Ovary (tissue), 3 donors: ENCODE measurements at regions not wholly inside any gene's neighbourhood (a gene's known extent, or its start where the extent isn't known, plus 50 kb on each side); places are given as distances from the start of the nearest gene placed in this dataset.

Source experiments
- CTCF ChIP-seq, 3 donors: fragments of 450-650 bp in 2 of 3; fragments of 200-600 bp in 1 of 3; IDR thresholded peaks; one replicate each; pipeline versions ENCODE4 v1.5.1 to v1.8.0; 2016 to 2022; ENCODE audit warnings: antibody characterized with exemption in 3 of 3, mild to moderate bottlenecking in 1 of 3
- EP300 ChIP-seq: sonication (generic); formaldehyde crosslinking; IDR thresholded peaks from one replicate; pipeline ENCODE4 v1.6.1; 2017; ENCODE audit warnings: antibody characterized with exemption
- POLR2A ChIP-seq: fragments of 450-650 bp; IDR thresholded peaks from one replicate; pipeline ENCODE4 v1.6.1; 2017; ENCODE audit warnings: antibody characterized with exemption, mild to moderate bottlenecking, moderate library complexity
- donor health status: DM: no; HTN: no; CAD: no.

- TF ChIP-seq CTCF (IDR thresholded peaks at IDR 0.05): no peak
- TF ChIP-seq EP300: no peak
- TF ChIP-seq POLR2A: no peak
Measured at GRCh38 chr12:90808568-90808967, 146.4 kb downstream of the CCER1 start.
